ENCODE measurements at regions not wholly inside any gene's neighbourhood (a gene's known extent, or its start where the extent isn't known, plus 50 kb on each side); places are given as distances from the start of the nearest gene placed in this dataset.
A peak's percentile ranks its signal among the peaks of the same experiment; 100 is the strongest.

GRCh38 chr7:106482091-106482490 lies 178.9 kb downstream of the CCDC71L start:
- Mint-ChIP-seq H3K27ac (no peak overlapping the region), H3K27me3 (ENCODE audit: low read depth) (peaks cover 20% of the 10 kb centered on the region), H3K9me3 (no peaks in the 10 kb centered on the region), H3K4me3 (no peak overlapping the region), H3K4me1 (ENCODE audit: low read depth) (peaks cover 59% of the 10 kb centered on the region), H3K36me3 (ENCODE audit: low read depth) (no peaks in the 10 kb centered on the region)
- DNase-seq: no peak
- CTCF ChIA-PET: interaction anchor here (1.1 kb wide), 1 partner anchor 23 kb away, joined by 3 read pairs; no protein-coding TSS in a partner anchor
- intact Hi-C loops (cut with micrococcal nuclease): loop anchor here (5.0 to 10.0 kb wide), 2 partner anchors 180 to 407 kb away; partner anchors contain the start of gene CCDC71L

GRCh38 chr7:106480616-106481031 lies 180.3 kb downstream of the CCDC71L start:
- intact Hi-C loops (cut with micrococcal nuclease): loop anchor here (1.0 to 10.0 kb wide), 11 partner anchors 55 to 674 kb away; partner anchors contain the start of genes CCDC71L and PIK3CG
- peaks cover 18% of the 10 kb centered on the region for H3K27me3 Mint-ChIP-seq (ENCODE audit: low read depth)
- no peak overlapping the region for H3K27ac Mint-ChIP-seq
- no peak overlapping the region for H3K4me3 Mint-ChIP-seq
- DNase-seq: no peak
- no peaks in the 10 kb centered on the region for H3K9me3 Mint-ChIP-seq
- no peaks in the 10 kb centered on the region for H3K36me3 Mint-ChIP-seq (ENCODE audit: low read depth)
- H3K4me1 Mint-ChIP-seq (ENCODE audit: low read depth): peaks cover 45% of the 10 kb centered on the region
- CTCF ChIA-PET: no interaction called here

GRCh38 chr7:106480161-106480579 lies 180.8 kb downstream of the CCDC71L start:
- Mint-ChIP-seq H3K9me3 (no peaks in the 10 kb centered on the region), H3K27ac (no peak overlapping the region), H3K4me1 (ENCODE audit: low read depth) (peaks cover 40% of the 10 kb centered on the region), H3K27me3 (ENCODE audit: low read depth) (peaks cover 21% of the 10 kb centered on the region), H3K36me3 (ENCODE audit: low read depth) (no peaks in the 10 kb centered on the region), H3K4me3 (no peak overlapping the region)
- intact Hi-C loops (cut with micrococcal nuclease): loop anchor here (1.0 to 10.0 kb wide), 11 partner anchors 55 to 673 kb away; partner anchors contain the start of genes CCDC71L and PIK3CG
- CTCF ChIA-PET: no interaction called here
- no peak for DNase-seq

- CTCF ChIA-PET: no interaction called here
- Mint-ChIP-seq H3K27ac (no peak overlapping the region), H3K4me3 (no peak overlapping the region), H3K9me3 (no peaks in the 10 kb centered on the region), H3K36me3 (ENCODE audit: low read depth) (no peaks in the 10 kb centered on the region), H3K4me1 (ENCODE audit: low read depth) (peaks cover 21% of the 10 kb centered on the region), H3K27me3 (ENCODE audit: low read depth) (peaks cover 20% of the 10 kb centered on the region)
- DNase-seq: no peak
- intact Hi-C loops (cut with micrococcal nuclease): no loop called here
These were observed 184.2 kb downstream of the CCDC71L start for GRCh38 chr7:106476751-106477150.

GRCh38 chr7:106472741-106473140 lies 188.0 kb upstream of the NAMPT start:
- Mint-ChIP-seq H3K36me3 (ENCODE audit: low read depth) (no peaks in the 10 kb centered on the region), H3K4me3 (no peak overlapping the region), H3K27ac (no peak overlapping the region), H3K27me3 (ENCODE audit: low read depth) (peaks cover 21% of the 10 kb centered on the region), H3K9me3 (no peaks in the 10 kb centered on the region), H3K4me1 (ENCODE audit: low read depth) (peaks cover 14% of the 10 kb centered on the region)
- CTCF ChIA-PET: interaction anchor here (0.7 kb wide), 1 partner anchor 274 kb away, joined by 3 read pairs; no protein-coding TSS in a partner anchor
- DNase-seq: no peak
- intact Hi-C loops (cut with micrococcal nuclease): no loop called here

GRCh38 chr7:106471686-106472440 lies 187.1 kb upstream of the NAMPT start:
- intact Hi-C loops (cut with micrococcal nuclease): no loop called here
- Mint-ChIP-seq H3K9me3 (no peaks in the 10 kb centered on the region), H3K27ac (no peak overlapping the region), H3K4me1 (ENCODE audit: low read depth) (peaks cover 14% of the 10 kb centered on the region), H3K36me3 (ENCODE audit: low read depth) (no peaks in the 10 kb centered on the region), H3K4me3 (no peak overlapping the region), H3K27me3 (ENCODE audit: low read depth) (peaks cover 17% of the 10 kb centered on the region)
- CTCF ChIA-PET: interaction anchor here (0.7 kb wide), 2 partner anchors 273 to 319 kb away, joined by 3 read pairs; no protein-coding TSS in a partner anchor
- DNase-seq: no peak

- CTCF ChIA-PET: no interaction called here
- Mint-ChIP-seq H3K9me3 (no peaks in the 10 kb centered on the region), H3K4me1 (ENCODE audit: low read depth) (peaks cover 14% of the 10 kb centered on the region), H3K36me3 (ENCODE audit: low read depth) (no peaks in the 10 kb centered on the region), H3K27me3 (ENCODE audit: low read depth) (peaks cover 17% of the 10 kb centered on the region), H3K27ac (no peak overlapping the region), H3K4me3 (no peak overlapping the region)
- no peak for DNase-seq
- intact Hi-C loops (cut with micrococcal nuclease): no loop called here
These were observed 186.2 kb upstream of the NAMPT start for GRCh38 chr7:106471021-106471420.

GRCh38 chr7:106466867-106467266 lies 182.1 kb upstream of the NAMPT start:
- Mint-ChIP-seq H3K9me3 (no peaks in the 10 kb centered on the region), H3K27ac (no peak overlapping the region), H3K36me3 (ENCODE audit: low read depth) (no peaks in the 10 kb centered on the region), H3K4me3 (no peak overlapping the region), H3K27me3 (ENCODE audit: low read depth) (peaks cover 4% of the 10 kb centered on the region), H3K4me1 (ENCODE audit: low read depth) (peaks cover 32% of the 10 kb centered on the region)
- intact Hi-C loops (cut with micrococcal nuclease): loop anchor here (10.0 kb wide), 1 partner anchor 412 kb away; no protein-coding TSS in a partner anchor
- CTCF ChIA-PET: interaction anchor here (0.6 to 1.7 kb wide), 2 partner anchors 35 to 290 kb away, joined by 3 to 6 read pairs; no protein-coding TSS in a partner anchor
- DNase-seq: no peak

GRCh38 chr7:106465704-106466468 lies 181.1 kb upstream of the NAMPT start:
- H3K9me3 Mint-ChIP-seq: no peaks in the 10 kb centered on the region
- no peak for DNase-seq
- no peak overlapping the region for H3K4me3 Mint-ChIP-seq
- H3K36me3 Mint-ChIP-seq (ENCODE audit: low read depth): no peaks in the 10 kb centered on the region
- peaks cover under 1% of the 10 kb centered on the region for H3K27me3 Mint-ChIP-seq (ENCODE audit: low read depth)
- peaks cover 36% of the 10 kb centered on the region for H3K4me1 Mint-ChIP-seq (ENCODE audit: low read depth)
- intact Hi-C loops (cut with micrococcal nuclease): loop anchor here (10.0 kb wide), 1 partner anchor 411 kb away; no protein-coding TSS in a partner anchor
- H3K27ac Mint-ChIP-seq: no peak overlapping the region
- CTCF ChIA-PET: interaction anchor here (0.6 to 1.7 kb wide), 3 partner anchors 34 to 295 kb away, joined by 3 to 6 read pairs (median 4); no protein-coding TSS in a partner anchor

GRCh38 chr7:106464651-106465050 lies 179.9 kb upstream of the NAMPT start:
- Mint-ChIP-seq H3K27ac (peak overlapping the region; percentile 21), H3K4me3 (no peak overlapping the region), H3K36me3 (ENCODE audit: low read depth) (peaks cover 1% of the 10 kb centered on the region), H3K9me3 (peaks cover 3% of the 10 kb centered on the region), H3K27me3 (ENCODE audit: low read depth) (no peaks in the 10 kb centered on the region), H3K4me1 (ENCODE audit: low read depth) (peaks cover 35% of the 10 kb centered on the region)
- DNase-seq: no peak
- intact Hi-C loops (cut with micrococcal nuclease): loop anchor here (5.0 to 10.0 kb wide), 2 partner anchors 202 to 410 kb away; no protein-coding TSS in a partner anchor
- CTCF ChIA-PET: interaction anchor here (0.6 to 5.2 kb wide), 11 partner anchors 20 to 297 kb away, joined by 3 to 95 read pairs (median 4); no protein-coding TSS in a partner anchor

- CTCF ChIA-PET: interaction anchor here (0.6 to 5.2 kb wide), 11 partner anchors 12 to 296 kb away, joined by 3 to 95 read pairs (median 3); no protein-coding TSS in a partner anchor
- H3K36me3 Mint-ChIP-seq (ENCODE audit: low read depth): peaks cover 4% of the 10 kb centered on the region
- intact Hi-C loops (cut with micrococcal nuclease): loop anchor here (2.0 to 10.0 kb wide), 3 partner anchors 21 to 409 kb away; no protein-coding TSS in a partner anchor
- H3K27ac Mint-ChIP-seq: no peak overlapping the region
- peaks cover 33% of the 10 kb centered on the region for H3K4me1 Mint-ChIP-seq (ENCODE audit: low read depth)
- no peak overlapping the region for H3K4me3 Mint-ChIP-seq
- no peaks in the 10 kb centered on the region for H3K27me3 Mint-ChIP-seq (ENCODE audit: low read depth)
- peaks cover 5% of the 10 kb centered on the region for H3K9me3 Mint-ChIP-seq
- no peak for DNase-seq
These were observed 179.2 kb upstream of the NAMPT start for GRCh38 chr7:106463851-106464611.

Measured in activated naive CD4-positive, alpha-beta T cell treated with anti-CD3 and anti-CD28 coated beads for 36 hours (primary cell).